GM18868 (cell line): ENCODE measurements at regions not wholly inside any gene's neighbourhood (a gene's known extent, or its start where the extent isn't known, plus 50 kb on each side); places are given as distances from the start of the nearest gene placed in this dataset.
"Not testable (repeated sequence)": the region's sequence is repeated elsewhere in the genome, so short reads cannot be mapped to it uniquely, and the experiment has no call there.

ENCODE experiments used
- ATAC-seq: cut with Tn5 transposase; IDR thresholded peaks from one replicate; pipeline ENCODE4 v1.9.1; 2021; ENCODE audit warnings: mild to moderate bottlenecking, moderate library complexity; ENCODE audit not compliant: unreplicated experiment

DNA sequence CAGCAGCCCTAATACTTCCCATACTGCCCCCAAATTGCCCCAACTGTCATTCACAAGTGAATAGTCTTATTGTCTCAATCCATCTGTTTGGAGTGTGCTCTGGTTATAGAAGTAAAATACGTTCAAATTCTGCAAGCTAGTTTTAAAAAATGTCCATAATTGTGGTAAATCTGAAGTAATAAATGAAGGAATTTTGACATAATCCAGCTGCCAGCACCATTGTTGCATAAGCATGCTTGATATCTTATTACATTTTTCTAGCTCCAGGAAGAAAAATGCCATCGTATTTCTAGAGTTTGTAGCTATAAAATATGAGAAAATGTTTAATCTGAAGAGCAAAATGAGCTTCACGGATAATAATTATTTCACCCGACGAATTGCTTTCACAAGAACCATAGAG is 664.7 kb downstream of the RFPL4B start:
- ATAC-seq: no peak

DNA sequence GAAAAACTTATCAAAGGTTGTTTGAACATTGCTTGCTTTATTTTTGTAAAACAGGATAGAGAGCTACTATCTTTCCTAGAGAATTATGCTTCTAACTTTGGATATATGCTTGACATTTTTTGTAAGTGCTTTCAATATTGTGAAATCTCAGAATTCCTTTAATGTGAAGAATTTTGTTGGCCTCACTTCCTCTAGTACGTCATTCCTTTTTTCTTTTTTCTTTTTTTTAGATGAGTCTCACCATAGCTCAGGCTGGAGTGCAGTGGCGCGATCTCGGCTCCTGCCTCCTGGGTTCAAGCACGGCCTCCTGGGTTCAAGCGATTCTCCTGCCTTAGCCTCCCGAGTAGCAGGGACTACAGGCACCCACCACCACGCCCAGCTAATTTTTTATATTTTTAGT is 668.1 kb downstream of the RFPL4B start:
- ATAC-seq: no peak

DNA sequence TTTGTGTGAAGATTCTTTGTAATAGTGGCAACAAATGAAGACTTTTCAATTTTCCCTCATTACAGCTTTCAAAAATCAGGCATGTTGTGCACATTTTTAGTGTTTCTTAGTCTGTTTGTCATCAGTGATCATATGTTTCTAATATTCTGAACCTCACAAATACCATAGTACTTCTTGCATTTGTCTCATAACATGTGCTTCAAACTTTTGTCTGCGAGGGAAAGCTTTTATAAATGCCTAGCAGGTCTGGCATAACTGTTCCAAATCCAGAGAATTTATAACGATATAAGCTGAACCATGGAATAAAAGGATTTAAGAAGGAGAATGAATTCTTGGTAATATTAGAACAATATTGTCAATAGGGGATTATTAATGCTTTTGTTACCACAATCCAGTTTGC is 670.2 kb downstream of the RFPL4B start:
- ATAC-seq: no peak

DNA sequence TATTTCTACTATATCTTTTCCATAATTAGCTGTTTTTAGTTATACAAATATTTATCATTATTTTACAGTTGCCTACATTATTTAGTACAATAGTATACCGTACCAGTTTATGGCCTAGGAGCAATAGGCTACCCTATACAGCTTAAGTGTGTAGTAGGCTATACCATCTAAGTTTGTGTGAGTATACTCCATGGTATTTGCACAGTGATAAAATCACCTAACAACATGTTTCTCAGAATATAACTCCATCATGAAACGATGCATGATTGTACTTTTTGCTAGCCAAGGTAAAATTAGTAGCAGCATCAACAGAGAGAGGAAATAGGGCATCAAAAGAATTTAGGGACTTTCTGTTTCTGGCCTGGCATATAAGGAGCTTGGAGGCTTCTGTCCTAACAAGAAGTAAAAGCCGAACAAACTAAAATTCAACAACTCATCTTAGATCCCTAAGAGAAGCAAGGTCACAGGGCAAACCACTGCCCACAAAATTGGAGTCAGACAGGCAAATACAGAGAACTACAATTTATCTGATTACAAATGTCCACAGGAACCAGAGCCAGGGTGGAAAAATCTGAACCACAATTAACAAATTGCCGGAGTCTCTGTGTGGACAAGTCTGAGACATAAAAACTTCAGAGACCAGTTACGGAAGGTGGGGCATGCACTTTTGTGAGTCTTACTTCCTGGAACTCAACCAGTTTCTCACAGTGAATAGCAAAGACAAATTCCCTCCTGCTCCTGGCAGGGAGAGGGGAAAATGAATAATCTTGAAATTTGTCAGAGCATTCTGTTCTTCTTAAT is 671.4 kb downstream of the RFPL4B start:
- no peak for ATAC-seq

DNA sequence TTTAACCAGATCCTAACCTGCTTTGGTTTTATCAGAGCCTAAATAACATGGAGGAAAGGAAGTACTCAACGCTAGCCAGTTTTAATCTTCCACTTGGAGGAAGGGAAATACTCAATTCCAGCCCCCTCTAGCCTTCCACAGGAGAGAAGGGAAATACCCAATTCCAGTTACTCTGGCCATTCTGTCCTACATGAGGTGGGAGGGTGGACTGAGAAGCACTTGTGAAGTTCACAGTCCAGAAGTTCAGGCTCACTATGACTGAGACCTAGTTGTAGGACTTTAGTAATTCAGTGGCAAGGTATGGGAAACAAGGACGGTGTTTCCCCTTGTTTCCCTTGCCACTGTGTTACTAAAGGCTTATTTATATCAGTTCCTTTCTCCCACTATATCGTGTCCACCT is 672.0 kb downstream of the RFPL4B start:
- ATAC-seq: no peak

DNA sequence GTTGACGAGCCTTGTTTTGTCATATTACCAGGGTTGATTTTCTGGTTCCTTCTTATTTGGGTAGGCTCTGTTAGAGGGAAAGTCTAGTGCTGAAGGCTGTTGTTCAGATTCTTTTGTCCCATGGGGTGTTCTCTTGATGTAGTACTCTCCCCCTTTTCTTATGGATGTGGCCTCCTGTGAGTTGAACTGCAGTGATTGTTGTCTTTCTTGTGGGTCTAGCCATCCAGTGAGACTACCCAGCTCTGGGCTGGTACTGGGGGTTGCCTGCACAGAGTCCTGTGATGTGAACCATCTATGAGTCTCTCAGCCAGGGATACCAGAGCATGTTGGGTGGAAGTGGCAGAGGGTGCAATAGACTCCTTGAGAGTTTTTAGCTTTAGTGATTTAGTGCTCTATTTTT is 680.6 kb downstream of the RFPL4B start:
- ATAC-seq: no peak

DNA sequence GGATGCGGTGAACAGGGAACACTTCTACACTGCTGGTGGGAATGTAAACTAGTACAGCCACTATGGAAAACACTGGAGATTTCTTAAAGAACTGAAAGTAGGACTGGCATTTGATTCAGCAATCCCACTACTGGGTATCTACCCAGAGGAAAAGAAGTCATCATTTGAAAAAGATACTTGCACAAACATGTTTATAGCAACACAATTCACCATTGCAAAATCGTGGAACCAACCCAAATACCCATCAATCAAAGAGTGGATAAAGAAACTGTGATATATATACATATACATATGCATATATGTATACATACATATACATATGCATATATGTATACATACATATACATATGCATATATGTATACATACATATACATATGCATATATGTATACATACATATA is 682.0 kb downstream of the RFPL4B start:
- ATAC-seq: not testable (repeated sequence)

DNA sequence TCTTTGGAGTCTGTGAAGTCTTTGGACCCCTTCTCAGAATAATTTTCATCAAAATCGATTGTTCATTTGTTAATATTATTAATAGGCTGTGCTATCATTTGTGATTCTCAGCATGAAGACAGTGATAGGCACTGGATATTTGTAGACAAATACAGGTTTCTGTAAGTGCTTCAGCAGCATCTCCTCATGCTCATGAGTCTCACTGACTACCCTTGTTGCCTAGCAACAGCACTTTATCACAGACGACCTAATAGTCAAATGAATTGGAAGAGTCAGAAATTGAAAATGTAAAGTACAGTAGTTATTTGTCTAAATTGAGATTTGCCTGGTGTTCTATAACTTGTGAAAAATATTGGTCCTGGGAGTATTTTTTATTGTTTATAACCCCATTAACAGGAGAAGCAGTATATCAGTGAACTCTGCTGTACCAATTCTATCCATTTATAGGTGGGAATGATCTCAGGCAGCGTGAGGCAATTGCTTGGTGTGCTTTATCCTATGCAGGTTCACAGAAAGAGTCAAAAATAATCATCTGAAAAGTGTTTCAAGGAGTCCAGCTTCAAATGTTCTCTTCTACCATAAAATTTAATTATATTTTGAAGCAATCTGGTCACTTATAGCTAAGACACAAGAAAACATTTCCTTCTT is 684.6 kb downstream of the RFPL4B start:
- ATAC-seq: no peak

DNA sequence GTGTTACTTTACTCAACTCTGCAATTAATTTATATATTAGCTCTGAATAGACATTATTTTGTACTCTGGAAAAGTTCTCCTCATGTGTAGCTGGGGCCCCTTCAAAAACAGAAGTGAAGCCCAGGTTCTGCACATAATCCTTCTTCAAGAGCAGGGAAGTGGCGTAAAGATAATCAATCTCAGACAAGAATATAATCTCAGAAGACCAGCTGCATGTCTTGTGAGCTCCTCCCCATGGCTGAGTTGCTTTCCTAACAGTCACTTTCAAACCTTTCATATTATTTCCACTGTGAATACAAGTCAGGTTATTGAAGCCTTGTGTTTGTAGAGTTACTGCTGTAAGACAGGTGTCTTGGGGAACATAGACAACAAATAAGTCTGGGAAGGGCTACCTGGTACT is 691.9 kb downstream of the RFPL4B start:
- no peak for ATAC-seq

DNA sequence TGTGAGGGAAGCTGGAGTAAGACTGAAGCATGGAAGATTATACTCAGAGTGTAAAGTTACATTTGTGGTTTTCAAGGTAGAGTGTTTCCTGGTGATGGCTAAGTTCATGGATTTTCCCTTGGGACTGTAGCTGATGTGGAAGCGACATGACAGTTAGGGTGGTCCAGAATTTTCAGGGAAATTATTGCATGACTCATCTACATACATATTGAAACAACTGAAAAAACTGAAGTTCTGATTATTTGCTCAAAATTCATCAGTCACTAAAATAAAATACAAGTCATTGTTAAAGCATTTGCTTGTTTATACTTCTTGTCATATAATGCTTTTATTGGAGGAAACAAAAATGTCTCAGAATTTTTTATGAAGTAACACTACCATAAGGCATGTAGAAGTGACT is 700.0 kb downstream of the RFPL4B start:
- no peak for ATAC-seq

DNA sequence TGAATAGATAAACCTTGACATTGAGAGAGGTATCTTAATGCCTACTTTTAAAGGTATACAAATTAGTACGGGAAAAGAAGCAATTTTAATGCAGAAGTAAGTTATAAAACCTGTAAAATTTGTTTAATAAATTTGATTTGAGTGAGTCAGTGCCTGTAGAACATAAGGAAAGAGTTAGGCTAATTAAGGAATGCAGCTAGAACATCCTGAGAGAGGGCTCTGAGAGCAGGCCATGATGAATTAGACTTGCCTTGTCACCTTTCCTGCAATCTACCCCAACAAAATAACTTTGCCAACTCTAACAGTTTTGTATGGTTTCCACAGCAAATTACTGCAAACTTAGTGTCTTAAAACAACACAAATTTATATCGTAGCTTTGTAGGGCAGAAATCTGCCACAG is 700.8 kb downstream of the RFPL4B start:
- no peak for ATAC-seq

DNA sequence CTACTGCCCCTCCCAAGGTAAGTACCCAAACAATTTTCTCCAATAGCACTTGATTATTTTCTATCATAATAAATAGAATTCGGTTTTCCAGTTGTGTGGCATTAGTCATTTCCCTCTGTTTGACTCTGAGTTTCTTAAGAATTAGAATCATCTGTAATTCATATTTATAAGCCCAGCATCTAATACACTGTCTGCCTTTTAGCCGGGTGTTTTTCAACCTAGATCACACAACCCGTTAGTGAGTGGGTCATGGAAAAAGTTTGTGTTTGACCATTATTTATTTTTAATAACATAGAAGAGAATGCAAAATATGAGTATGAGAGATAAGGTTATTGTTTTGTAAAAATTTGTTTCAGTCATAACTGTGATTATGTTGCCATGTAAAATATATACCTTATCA is 701.6 kb downstream of the RFPL4B start:
- ATAC-seq: no peak

DNA sequence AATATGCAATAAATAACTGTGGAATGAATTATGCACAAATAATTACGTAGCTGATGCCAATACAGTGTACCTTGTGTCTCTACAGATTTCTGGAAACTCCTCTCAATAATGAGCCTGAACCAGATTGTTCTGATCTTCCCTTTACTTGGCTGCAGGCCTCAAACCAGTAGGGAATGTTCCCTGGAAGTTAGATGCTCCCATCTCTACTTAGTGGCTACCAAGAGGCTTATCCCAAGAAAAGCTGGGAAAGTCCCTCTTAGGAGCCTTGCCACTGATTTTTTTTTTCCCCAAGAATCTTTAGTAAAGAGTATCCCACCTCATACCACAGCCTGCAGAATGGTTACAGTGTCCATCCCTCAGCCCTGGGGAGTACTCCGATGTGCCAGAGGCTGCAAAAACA is 702.1 kb downstream of the RFPL4B start:
- ATAC-seq: no peak

DNA sequence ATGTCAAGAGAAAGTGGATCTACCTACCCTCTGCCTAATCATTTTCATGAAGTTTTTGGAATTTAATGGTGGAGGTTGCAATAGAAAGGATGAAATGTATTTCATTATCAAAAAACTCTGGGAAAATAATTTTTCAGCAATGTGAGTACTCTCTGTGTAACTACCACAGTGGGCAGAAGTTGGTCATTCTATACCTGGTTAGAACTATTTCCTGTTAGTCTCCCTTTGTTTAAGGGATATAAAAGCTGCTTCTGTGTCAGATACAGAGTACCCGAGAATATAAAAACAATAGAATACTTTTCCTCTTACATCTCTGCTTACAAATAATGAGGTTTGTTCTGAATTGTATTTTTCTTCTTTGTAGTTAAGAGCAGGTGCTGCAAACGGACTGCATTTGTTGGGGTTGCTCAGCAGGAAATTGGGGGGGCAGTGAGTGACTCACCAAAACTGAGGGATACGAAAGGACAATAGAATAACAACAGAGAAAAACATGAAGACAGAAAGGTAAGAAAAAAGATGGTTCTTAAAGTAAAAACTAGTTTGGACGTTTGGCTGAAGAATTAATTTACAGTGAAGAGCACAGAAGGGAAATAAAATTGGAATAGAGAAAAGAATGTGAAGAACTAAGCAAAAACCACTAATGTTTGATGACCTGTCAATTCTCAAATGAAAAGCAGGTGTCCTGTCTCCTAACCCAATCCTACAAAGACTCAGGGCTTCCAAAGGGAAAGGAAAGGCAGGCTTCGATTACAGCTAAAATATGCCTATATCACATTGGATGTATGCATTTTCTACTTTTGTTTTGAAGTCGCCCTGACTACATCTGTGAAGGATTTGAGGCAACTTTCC is 703.1 kb downstream of the RFPL4B start:
- no peak for ATAC-seq

DNA sequence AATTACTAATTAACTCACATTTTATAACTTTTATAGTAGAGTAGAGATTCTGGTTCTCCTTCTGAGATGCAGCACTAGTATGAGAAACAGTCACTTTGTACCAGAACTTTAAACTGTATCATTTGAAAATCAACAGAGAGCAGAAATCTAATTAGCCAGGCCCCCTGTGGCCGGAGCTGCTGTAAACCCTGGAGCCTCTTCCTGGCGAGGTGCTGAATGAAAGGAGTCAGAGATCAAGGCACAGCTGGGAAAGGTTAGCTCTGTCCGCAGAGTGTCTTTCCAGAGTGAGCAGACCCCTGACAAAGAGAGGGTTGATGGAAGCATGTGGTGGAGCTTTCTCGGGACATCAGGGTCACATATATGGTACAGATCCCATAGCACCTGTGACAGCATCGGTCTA is 703.8 kb downstream of the RFPL4B start:
- no peak for ATAC-seq

DNA sequence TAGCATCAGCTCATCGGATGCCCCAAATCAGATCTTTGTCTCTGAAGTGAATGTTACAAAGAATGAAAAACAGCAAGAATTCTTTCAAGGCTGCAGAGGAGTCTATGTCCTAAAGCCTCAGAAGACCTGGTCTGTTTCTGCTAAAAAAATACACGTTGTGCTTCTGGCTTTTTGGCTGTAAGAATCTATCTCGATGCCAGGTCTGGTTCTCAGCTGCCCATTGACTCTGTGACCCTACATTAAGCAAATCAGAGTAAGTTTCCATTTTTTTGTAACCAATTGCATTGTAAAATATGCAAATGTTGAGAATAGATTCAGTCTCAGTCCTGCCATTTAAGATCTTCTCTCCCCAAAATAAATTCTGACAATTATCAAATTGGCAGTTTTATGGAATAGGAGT is 705.4 kb downstream of the RFPL4B start:
- no peak for ATAC-seq

DNA sequence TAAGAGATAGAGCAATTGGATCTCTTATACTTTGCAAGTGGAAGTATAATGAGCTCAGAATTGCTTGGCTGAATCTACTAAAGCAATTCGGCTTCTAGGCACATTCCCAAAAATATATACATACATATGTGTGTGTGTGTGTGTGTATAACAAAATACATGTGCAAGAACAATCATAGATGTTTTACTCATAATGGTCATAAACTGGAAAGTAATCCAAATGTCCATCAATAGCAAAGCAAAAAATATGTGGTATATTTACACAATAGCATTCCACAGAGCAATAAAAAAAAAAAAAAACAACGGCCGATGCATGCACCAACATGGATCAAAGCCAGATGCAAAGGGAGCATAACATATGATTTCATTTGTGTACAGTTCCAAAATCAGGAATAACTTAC is 707.9 kb downstream of the RFPL4B start:
- ATAC-seq: no peak

DNA sequence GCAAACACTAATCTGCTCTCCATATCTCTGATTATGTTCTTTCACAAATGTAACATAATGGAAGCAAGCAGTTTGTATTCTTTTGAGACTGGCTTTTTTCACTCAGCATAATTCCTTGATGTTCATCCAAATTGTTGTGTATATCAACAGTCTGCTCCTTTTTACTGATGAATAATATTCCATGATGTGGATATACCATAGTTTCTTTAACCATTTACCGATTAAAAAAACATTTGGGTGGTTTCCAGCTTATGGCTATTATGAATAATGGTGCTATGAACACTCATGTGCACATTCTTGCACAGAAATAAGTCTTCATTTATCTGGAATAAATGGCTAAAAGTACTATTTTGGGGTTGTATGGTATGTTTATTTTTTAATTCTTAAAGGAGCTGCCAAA is 708.9 kb downstream of the RFPL4B start:
- ATAC-seq: no peak

DNA sequence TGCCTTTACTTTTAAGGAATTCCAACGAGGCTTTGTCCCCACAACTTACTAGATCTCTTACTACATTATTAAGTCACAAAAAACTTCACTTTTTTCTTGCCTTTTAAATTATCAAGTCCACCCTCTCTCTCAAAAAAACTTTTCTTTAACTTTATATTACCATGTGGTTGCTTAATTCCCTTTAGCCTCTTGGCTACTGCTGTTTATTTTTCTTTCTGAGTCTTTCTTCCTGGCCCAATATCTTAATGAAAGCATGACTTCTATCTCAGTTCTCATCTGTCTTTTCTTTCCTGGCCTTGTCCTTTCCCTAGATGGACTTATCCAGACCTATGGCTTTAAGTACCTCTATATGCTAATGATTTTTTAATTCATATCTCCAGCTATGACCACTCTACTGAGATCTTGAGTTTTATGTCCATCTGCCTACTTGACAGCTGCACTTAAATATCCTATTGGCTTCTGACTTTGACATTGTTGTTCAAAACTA is 710.5 kb downstream of the RFPL4B start:
- ATAC-seq: no peak

DNA sequence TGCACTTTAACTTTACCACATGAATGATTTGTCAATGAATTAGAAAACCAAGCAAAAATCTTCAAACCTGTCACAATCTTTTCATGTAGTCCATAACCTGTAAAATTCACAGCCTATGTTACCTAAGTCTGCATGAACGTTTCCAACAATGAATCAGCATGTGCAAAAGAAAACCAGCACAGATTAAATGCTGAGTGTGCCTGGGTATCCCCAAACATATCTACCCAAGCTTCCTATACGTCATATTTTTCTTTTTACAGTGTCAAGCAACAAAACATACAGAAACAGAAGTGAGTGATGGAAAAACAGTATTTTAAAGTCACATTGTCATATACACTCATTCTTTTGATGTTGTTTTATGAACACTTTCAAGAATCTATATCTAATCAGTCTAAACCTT is 713.5 kb downstream of the RFPL4B start:
- ATAC-seq: no peak

DNA sequence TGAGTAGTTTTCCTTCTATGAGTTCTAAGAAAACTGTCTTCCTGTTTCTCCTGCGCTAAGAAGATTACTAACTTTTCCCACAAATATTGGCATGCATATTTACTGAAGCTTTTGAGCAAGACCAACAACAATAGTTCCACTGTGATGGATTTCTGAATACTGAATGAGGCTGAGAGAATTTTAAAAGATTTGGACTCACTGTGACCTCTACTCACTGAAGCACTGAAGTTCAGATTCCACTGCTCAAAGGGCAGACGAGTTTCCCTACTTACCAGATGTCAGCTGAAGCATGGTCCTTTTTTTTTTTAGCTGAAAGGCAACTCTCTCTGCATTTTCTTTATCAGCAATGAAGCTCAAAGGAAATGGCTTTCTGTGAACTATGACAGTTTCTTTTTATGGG is 718.5 kb downstream of the RFPL4B start:
- ATAC-seq: no peak
